Esophagus squamous epithelium (tissue), 4 donors: ENCODE measurements at regions not wholly inside any gene's neighbourhood (a gene's known extent, or its start where the extent isn't known, plus 50 kb on each side); places are given as distances from the start of the nearest gene placed in this dataset.
"Not testable (repeated sequence)": the region's sequence is repeated elsewhere in the genome, so short reads cannot be mapped to it uniquely, and the experiment has no call there.

Experiments
- POLR2A ChIP-seq, 4 donors: fragments of 450-650 bp; IDR thresholded peaks; one replicate each; pipeline ENCODE4 v1.6.1; 2017; ENCODE audit warnings: antibody characterized with exemption in 4 of 4, mild to moderate bottlenecking in 4 of 4, moderate library complexity in 3 of 4
- TF ChIP-seq, protein P1 (sequence below), 6 experiments: fragments of 450-650 bp in 4 of 6; fragments of 200-600 bp in 2 of 6; sonication (generic) in 2 of 6; IDR thresholded peaks; one replicate each; pipeline ENCODE4 v1.5.1; 2016 to 2019; ENCODE audit warnings: antibody characterized with exemption in 6 of 6, mild to moderate bottlenecking in 4 of 6, moderate library complexity in 4 of 6

DNA sequence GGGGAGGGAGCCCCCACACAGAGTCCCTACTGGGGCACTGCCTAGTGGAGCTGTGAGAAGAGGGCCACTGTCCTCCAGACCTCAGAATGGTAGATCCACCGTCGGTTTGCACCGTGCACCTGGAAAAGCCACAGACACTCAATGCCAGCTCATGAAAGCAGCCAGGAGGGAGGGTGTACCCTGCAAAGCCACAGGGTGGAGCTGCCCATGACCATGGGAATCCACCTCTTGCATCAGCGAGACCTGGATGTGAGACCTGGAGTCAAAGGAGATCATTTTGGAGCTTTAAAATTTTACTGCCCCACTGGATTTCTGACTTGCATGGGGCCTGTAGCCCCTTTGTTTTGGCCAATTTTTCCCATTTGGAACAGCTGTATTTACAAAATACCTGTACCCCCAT, 188.1 kb upstream of the IRX4 start:
- TF ChIP-seq, protein P1, sequence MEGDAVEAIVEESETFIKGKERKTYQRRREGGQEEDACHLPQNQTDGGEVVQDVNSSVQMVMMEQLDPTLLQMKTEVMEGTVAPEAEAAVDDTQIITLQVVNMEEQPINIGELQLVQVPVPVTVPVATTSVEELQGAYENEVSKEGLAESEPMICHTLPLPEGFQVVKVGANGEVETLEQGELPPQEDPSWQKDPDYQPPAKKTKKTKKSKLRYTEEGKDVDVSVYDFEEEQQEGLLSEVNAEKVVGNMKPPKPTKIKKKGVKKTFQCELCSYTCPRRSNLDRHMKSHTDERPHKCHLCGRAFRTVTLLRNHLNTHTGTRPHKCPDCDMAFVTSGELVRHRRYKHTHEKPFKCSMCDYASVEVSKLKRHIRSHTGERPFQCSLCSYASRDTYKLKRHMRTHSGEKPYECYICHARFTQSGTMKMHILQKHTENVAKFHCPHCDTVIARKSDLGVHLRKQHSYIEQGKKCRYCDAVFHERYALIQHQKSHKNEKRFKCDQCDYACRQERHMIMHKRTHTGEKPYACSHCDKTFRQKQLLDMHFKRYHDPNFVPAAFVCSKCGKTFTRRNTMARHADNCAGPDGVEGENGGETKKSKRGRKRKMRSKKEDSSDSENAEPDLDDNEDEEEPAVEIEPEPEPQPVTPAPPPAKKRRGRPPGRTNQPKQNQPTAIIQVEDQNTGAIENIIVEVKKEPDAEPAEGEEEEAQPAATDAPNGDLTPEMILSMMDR (IDR thresholded peaks at IDR 0.05) = peak in 2 of 6 experiments; percentile 19 to 34
- TF ChIP-seq POLR2A (IDR thresholded peaks at IDR 0.05) = not testable (repeated sequence)
